Panc1 (cell line): ENCODE measurements at regions not wholly inside any gene's neighbourhood (a gene's known extent, or its start where the extent isn't known, plus 50 kb on each side); places are given as distances from the start of the nearest gene placed in this dataset.

Experiments used
- ATAC-seq: fragments of 200-7000 bp; cut with Tn5 transposase; 2 replicates; pipeline ENCODE4 v1.9.1; 2020; ENCODE audit warnings: mild to moderate bottlenecking, moderate library complexity
- BruUV-seq: library from RNA; stranded (reverse); fragments of 400-500 nt; replicated peaks from 2 replicates; lab custom pipeline; 2021; lab: Mats Ljungman, UMichigan
- CTCF ChIA-PET: fragments of 300-600 bp; sonication (Branson Sonifier 250); formaldehyde crosslinking; loops from one replicate; lab custom pipeline; 2022; ENCODE audit warnings: antibody characterized with exemption; lab: Charles Lee
- POLR2A ChIA-PET: fragments of 300-600 bp; sonication (Branson Sonifier 250); formaldehyde crosslinking; loops from one replicate; lab custom pipeline; 2022; ENCODE audit warnings: antibody characterized with exemption; lab: Charles Lee
- DNase-seq: peaks from one replicate; pipeline ENCODE4 v3.0.0-alpha.2; 2010; ENCODE audit warnings: low read depth, low spot score
- H3K27ac ChIP-seq: 2 replicates; pipeline ENCODE4 v1.5.1; 2011; ENCODE audit warnings: mild to moderate bottlenecking, low read length, inconsistent platforms
- H3K27me3 ChIP-seq: fragments of 200-500 bp; sonication (Bioruptor generic); 2 replicates; pipeline ENCODE4 v1.6.0; 2014; ENCODE audit warnings: low read length, inconsistent platforms; ENCODE audit not compliant: control insufficient read depth, insufficient read depth
- H3K36me3 ChIP-seq: fragments of 200-500 bp; sonication (Bioruptor generic); 2 replicates; pipeline ENCODE4 v1.5.1; 2014; ENCODE audit warnings: inconsistent platforms, mild to moderate bottlenecking, low read length, moderate library complexity; ENCODE audit not compliant: control insufficient read depth, insufficient read depth
- H3K4me1 ChIP-seq: 2 replicates; pipeline ENCODE4 v1.5.1; 2011; ENCODE audit warnings: inconsistent platforms, mild to moderate bottlenecking, low read length, moderate library complexity; ENCODE audit not compliant: control insufficient read depth, insufficient read depth
- H3K4me3 ChIP-seq, 2 experiments: 2 replicates each; pipeline ENCODE4 v1.5.1; 2011 to 2012; ENCODE audit warnings: low read depth in 2 of 2, low read length in 2 of 2, mild to moderate bottlenecking in 2 of 2, inconsistent platforms in 1 of 2, moderate library complexity in 1 of 2
- H3K9me3 ChIP-seq: fragments of 200-500 bp; sonication (Bioruptor generic); 2 replicates; pipeline ENCODE4 v1.5.1; 2014; ENCODE audit warnings: low read depth, mild to moderate bottlenecking, inconsistent platforms, low read length, moderate library complexity; ENCODE audit not compliant: control insufficient read depth, insufficient read depth
- CTCF ChIP-seq: fragments of 450-650 bp; IDR thresholded peaks from 2 replicates; pipeline ENCODE4 v1.5.1; 2017; ENCODE audit warnings: mild to moderate bottlenecking
- POLR2AphosphoS5 ChIP-seq: IDR thresholded peaks from 2 replicates; pipeline ENCODE4 v1.6.1; 2012; ENCODE audit warnings: mild to moderate bottlenecking, low read depth, low read length, moderate library complexity
- SIN3A ChIP-seq: IDR thresholded peaks from 2 replicates; pipeline ENCODE4 v1.6.1; 2012; ENCODE audit warnings: low read depth, mild to moderate bottlenecking, low read length, moderate library complexity, borderline replicate concordance; ENCODE audit not compliant: insufficient read depth
- TCF7L2 ChIP-seq: IDR thresholded peaks from 2 replicates; pipeline ENCODE4 v1.6.1; 2011; ENCODE audit warnings: mild to moderate bottlenecking, low read depth, low read length, inconsistent platforms
- in situ Hi-C: cut with HindIII; loops from 2 replicates; pipeline ENCODE4 v1.10.0; 2016; ENCODE audit warnings: low sequenced_read_pairs, low pct_unique_long_range_greater_than_20kb
- intact Hi-C: fragments of 100-400 bp; cut with micrococcal nuclease; formaldehyde crosslinking; loops from one replicate; pipeline ENCODE4 v1.10.0; 2022; ENCODE audit not compliant: unreplicated experiment
- TF ChIP-seq, protein P1 (sequence below), 2 experiments: IDR thresholded peaks; 2 replicates each; pipeline ENCODE4 v1.6.1; 2011 to 2012; ENCODE audit warnings: low read depth in 2 of 2, control low read depth in 1 of 2, low read length in 1 of 2, mild to moderate bottlenecking in 1 of 2, moderate library complexity in 1 of 2; ENCODE audit not compliant: insufficient read depth in 1 of 2

DNA sequence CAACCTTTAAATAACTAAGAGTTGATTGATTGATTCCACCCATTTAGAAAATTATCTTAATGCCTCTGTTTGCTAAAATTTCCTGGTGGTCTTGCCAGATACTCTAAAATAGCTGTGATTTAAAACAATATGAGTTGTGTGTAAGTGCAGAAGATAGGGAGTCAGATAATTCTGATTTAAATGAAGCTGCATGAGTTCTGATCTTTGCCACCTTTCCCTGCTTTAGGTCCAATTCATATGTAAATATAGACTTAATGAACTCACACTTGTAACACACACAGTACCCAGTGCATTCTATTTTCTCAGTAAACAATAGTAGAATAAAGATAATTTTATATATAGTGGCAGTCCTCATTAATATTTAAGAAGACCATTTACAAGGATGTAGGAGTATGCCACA is 981.8 kb downstream of the SLITRK1 start:
- DNase-seq (no peak), ATAC-seq (no peak)
- TF ChIP-seq TCF7L2 (no peak), SIN3A (no peak)
- ChIA-PET POLR2A (no interaction called here), CTCF (no interaction called here)
- no TSS peak for BruUV-seq
- Histone ChIP-seq H3K36me3 (no peaks in the 10 kb centered on the region), H3K4me3 (no peak overlapping the region), H3K9me3 (no peaks in the 10 kb centered on the region), H3K27ac (no peak overlapping the region), H3K27me3 (no peaks in the 10 kb centered on the region), H3K4me1 (no peaks in the 10 kb centered on the region)
- intact Hi-C loops (no loop called here), in situ Hi-C loops (no loop called here)

- CTCF ChIA-PET, result no interaction called here
- Histone ChIP-seq H3K4me3 (no peak overlapping the region), H3K27me3 (no peaks in the 10 kb centered on the region), H3K4me1 (no peaks in the 10 kb centered on the region), H3K27ac (no peak overlapping the region), H3K9me3 (no peaks in the 10 kb centered on the region), H3K36me3 (no peaks in the 10 kb centered on the region)
- POLR2A ChIA-PET, result no interaction called here
- ATAC-seq, result no peak
- TF ChIP-seq CTCF, result no peak
- TF ChIP-seq TCF7L2, result no peak
- no peak for TF ChIP-seq SIN3A
- TF ChIP-seq, protein P1, sequence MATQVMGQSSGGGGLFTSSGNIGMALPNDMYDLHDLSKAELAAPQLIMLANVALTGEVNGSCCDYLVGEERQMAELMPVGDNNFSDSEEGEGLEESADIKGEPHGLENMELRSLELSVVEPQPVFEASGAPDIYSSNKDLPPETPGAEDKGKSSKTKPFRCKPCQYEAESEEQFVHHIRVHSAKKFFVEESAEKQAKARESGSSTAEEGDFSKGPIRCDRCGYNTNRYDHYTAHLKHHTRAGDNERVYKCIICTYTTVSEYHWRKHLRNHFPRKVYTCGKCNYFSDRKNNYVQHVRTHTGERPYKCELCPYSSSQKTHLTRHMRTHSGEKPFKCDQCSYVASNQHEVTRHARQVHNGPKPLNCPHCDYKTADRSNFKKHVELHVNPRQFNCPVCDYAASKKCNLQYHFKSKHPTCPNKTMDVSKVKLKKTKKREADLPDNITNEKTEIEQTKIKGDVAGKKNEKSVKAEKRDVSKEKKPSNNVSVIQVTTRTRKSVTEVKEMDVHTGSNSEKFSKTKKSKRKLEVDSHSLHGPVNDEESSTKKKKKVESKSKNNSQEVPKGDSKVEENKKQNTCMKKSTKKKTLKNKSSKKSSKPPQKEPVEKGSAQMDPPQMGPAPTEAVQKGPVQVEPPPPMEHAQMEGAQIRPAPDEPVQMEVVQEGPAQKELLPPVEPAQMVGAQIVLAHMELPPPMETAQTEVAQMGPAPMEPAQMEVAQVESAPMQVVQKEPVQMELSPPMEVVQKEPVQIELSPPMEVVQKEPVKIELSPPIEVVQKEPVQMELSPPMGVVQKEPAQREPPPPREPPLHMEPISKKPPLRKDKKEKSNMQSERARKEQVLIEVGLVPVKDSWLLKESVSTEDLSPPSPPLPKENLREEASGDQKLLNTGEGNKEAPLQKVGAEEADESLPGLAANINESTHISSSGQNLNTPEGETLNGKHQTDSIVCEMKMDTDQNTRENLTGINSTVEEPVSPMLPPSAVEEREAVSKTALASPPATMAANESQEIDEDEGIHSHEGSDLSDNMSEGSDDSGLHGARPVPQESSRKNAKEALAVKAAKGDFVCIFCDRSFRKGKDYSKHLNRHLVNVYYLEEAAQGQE (IDR thresholded peaks at IDR 0.05; ENCODE audit: insufficient read depth in 1 of 2, low read depth in 2 of 2, low read length in 1 of 2), result no peak
- TF ChIP-seq POLR2AphosphoS5, result no peak
- no TSS peak for BruUV-seq
- in situ Hi-C loops (no loop called here), intact Hi-C loops (no loop called here)
- no peak for DNase-seq
Measured at GRCh38 chr13:82898586-82898985, 983.7 kb downstream of the SLITRK1 start.

DNA sequence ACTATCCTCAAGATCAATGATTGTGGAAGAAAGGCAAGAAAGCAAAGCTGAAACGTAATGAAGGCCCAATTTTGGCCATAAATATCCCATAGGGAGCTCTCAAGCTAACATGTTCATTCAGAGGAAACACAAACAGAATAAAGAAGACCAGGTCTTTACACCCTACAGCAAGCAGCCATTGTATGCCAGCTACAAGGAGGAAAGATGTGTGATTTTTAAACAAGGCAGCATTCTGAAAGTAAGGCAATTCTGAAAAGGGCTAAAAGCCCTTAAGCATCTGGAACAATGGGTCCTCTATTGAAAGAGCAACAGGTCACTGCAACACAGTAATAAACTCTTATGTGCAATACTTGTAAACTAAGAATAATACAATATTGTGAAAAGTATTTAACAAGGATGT is 1002.4 kb downstream of the SLITRK1 start:
- ChIA-PET CTCF (no interaction called here), POLR2A (interaction anchor here (0.5 kb wide), 1 partner anchor 461 kb away, joined by 7 read pairs; no protein-coding TSS in a partner anchor)
- TF ChIP-seq, protein P1 (IDR thresholded peaks at IDR 0.05; ENCODE audit: insufficient read depth in 1 of 2, low read depth in 2 of 2, low read length in 1 of 2), result no peak
- TF ChIP-seq SIN3A (no peak), TCF7L2 (no peak), POLR2AphosphoS5 (no peak), CTCF (no peak)
- no peak for ATAC-seq
- intact Hi-C loops, result no loop called here
- in situ Hi-C loops, result no loop called here
- Histone ChIP-seq H3K36me3 (no peaks in the 10 kb centered on the region), H3K9me3 (no peaks in the 10 kb centered on the region), H3K4me3 (no peak overlapping the region), H3K27me3 (no peaks in the 10 kb centered on the region), H3K27ac (no peak overlapping the region), H3K4me1 (no peaks in the 10 kb centered on the region)
- BruUV-seq, result no TSS peak
- no peak for DNase-seq
